Coronary artery (tissue), 2 donors: ENCODE measurements at regions not wholly inside any gene's neighbourhood (a gene's known extent, or its start where the extent isn't known, plus 50 kb on each side); places are given as distances from the start of the nearest gene placed in this dataset.

Experiments
- DNase-seq: peaks from one replicate; pipeline ENCODE4 v3.0.0-alpha.2; 2017; ENCODE audit warnings: low spot score
- H3K27ac ChIP-seq, 2 donors: fragments of 200-600 bp; sonication (generic); one replicate each; pipeline ENCODE4 v1.5.1; 2016 to 2019
- H3K4me3 ChIP-seq: fragments of 200-600 bp; sonication (generic); 2 replicates; pipeline ENCODE4 v1.5.1; 2016; ENCODE audit warnings: mild to moderate bottlenecking, moderate library complexity
- TF ChIP-seq, protein P1 (sequence below): fragments of 200-600 bp; sonication (generic); IDR thresholded peaks from one replicate; pipeline ENCODE4 v1.5.1; 2019; ENCODE audit warnings: antibody characterized with exemption

- no peak for DNase-seq
- TF ChIP-seq, protein P1, sequence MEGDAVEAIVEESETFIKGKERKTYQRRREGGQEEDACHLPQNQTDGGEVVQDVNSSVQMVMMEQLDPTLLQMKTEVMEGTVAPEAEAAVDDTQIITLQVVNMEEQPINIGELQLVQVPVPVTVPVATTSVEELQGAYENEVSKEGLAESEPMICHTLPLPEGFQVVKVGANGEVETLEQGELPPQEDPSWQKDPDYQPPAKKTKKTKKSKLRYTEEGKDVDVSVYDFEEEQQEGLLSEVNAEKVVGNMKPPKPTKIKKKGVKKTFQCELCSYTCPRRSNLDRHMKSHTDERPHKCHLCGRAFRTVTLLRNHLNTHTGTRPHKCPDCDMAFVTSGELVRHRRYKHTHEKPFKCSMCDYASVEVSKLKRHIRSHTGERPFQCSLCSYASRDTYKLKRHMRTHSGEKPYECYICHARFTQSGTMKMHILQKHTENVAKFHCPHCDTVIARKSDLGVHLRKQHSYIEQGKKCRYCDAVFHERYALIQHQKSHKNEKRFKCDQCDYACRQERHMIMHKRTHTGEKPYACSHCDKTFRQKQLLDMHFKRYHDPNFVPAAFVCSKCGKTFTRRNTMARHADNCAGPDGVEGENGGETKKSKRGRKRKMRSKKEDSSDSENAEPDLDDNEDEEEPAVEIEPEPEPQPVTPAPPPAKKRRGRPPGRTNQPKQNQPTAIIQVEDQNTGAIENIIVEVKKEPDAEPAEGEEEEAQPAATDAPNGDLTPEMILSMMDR: no peak
Measured at GRCh38 chr4:181258569-181258968, 984.6 kb upstream of the TENM3 start.

GRCh38 chr4:181259081-181259709, 984.0 kb upstream of the TENM3 start:
- no peak for DNase-seq
- TF ChIP-seq, protein P1: no peak
- H3K4me3 ChIP-seq: no peak overlapping the region

More at GRCh38 chr4:181258569-181258968, 984.6 kb upstream of the TENM3 start:
- Histone ChIP-seq H3K27ac (no peak overlapping the region), H3K4me3 (no peak overlapping the region)

GRCh38 chr4:181261279-181261678, 981.9 kb upstream of the TENM3 start:
- no peak for DNase-seq
- Histone ChIP-seq H3K4me3 (no peak overlapping the region), H3K27ac (no peak overlapping the region)
- TF ChIP-seq, protein P1: no peak

More at GRCh38 chr4:181259081-181259709, 984.0 kb upstream of the TENM3 start:
- H3K27ac ChIP-seq: no peak overlapping the region

DNA sequence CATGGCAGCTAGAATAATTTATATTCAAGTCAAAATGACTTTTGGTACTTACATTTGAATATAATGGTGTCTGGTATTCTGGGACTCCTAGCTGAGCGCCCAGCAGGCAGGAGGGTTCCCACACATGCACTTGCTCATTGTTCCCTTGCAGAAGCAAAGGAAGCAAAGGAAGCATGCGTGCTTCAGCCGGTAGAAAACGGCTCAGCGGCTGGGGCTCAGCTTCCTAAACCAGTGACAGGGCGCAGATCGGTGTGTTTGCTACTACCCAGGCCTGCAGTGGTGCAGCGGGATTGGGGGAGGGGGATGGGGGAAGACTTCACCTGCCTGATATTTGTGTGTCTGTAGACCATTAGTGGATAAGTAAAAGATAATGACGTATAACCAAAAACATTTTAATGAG, 978.3 kb upstream of the TENM3 start:
- Histone ChIP-seq H3K4me3 (no peak overlapping the region), H3K27ac (no peak overlapping the region)
- DNase-seq: no peak
- TF ChIP-seq, protein P1: no peak

GRCh38 chr4:181265370-181265769, 977.8 kb upstream of the TENM3 start:
- no peak overlapping the region for H3K27ac ChIP-seq
- H3K4me3 ChIP-seq: no peak overlapping the region
- DNase-seq: no peak
- TF ChIP-seq, protein P1: no peak

DNA sequence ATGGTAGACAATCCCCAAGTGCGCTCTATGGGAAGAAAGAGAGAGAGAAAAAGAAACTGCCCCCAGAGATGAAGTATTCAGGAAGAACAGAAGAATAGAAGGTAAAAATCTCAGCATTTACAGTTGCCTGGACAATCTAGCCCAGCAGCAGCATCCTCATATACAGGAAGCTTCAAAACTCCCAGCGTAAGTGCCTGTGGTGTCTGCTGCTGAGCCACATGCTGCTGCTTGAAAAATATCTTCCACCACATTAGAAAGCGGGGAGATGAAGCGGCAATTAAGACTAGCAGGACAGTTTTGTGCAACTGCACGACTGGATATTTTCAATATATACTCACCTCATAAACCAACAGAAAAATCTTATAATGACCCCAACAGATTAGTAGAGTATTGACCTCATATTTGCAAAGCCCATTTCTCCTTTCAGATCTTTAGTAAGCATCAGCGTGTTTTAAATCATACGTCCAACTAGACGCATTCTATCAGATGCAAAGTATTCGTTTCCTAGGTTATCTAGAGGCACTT, 972.0 kb upstream of the TENM3 start:
- no peak for DNase-seq
- TF ChIP-seq, protein P1: no peak
- H3K27ac ChIP-seq: no peak overlapping the region
- no peak overlapping the region for H3K4me3 ChIP-seq

DNA sequence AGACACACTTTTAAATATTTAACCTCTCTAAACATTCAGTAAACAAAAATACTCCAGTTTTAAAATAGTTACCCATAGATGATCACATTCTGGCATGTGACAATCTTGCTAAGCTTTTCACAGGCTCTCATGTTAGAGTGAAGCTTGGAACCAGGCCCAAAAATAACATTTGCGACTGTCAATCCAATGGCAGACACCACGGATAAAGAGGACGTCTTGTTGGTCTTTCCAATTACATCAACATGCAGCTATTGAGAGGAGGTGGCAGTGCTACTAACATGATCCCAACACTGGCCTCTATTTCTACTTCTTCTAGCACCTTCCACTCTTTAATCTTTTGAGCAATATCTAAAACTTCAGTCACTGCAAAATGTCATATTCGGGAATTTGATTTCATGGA, 970.8 kb upstream of the TENM3 start:
- no peak for DNase-seq
- Histone ChIP-seq H3K4me3 (no peak overlapping the region), H3K27ac (no peak overlapping the region)
- TF ChIP-seq, protein P1: no peak
